ENCODE measurements at regions not wholly inside any gene's neighbourhood (a gene's known extent, or its start where the extent isn't known, plus 50 kb on each side); places are given as distances from the start of the nearest gene placed in this dataset.

DNA sequence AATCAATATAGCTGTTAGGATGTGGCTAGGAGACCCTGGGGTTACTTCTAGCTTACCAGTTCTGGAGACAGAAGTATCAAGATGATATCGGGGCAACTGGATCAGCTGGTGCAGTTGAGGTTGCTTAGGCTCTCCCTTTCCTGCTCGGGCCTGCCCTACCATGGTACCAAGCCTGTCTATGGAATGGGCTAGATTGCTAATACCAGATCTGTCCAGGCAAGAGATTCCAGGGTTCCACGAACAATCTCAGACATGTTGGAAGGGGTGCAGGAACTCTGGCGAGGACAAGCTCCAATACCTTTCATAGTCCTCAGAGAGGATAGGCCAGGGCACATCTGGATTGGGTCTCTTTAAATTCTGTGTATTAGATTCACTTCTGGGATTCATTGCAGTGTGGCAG lies 53.8 kb downstream of the ADM start:
- Mint-ChIP-seq H3K4me3 (no peak overlapping the region), H3K36me3 (peaks cover 5% of the 10 kb centered on the region), H3K4me1 (peaks cover 6% of the 10 kb centered on the region)

DNA sequence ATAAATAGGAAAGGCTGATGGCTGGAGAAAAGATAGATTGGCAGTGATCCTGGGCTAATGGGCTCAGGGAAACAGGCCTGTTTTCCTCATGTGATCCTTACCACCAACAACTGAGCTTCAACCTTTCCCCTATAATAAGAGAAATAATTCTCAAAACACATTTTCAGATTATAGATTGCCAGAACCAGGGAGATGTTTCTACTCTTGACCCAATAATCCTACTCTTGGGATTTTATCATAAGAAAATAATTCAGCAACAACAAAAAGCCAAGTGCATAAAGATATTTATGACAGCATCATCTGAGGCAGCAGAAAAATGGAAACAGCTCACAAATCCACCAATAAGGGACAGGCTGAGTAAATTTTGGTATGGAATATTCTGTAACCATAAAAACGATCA lies 54.3 kb downstream of the ADM start:
- no peak for ATAC-seq
- Mint-ChIP-seq H3K9me3 (peaks cover 7% of the 10 kb centered on the region), H3K27me3 (peaks cover 47% of the 10 kb centered on the region), H3K4me1 (peaks cover 6% of the 10 kb centered on the region), H3K36me3 (peaks cover 5% of the 10 kb centered on the region), H3K4me3 (no peak overlapping the region), H3K27ac (no peak overlapping the region)

More for the DNA sequence above, 53.8 kb downstream of the ADM start:
- ATAC-seq = no peak
- Mint-ChIP-seq H3K27ac (no peak overlapping the region), H3K27me3 (peaks cover 48% of the 10 kb centered on the region), H3K9me3 (peaks cover 7% of the 10 kb centered on the region)

DNA sequence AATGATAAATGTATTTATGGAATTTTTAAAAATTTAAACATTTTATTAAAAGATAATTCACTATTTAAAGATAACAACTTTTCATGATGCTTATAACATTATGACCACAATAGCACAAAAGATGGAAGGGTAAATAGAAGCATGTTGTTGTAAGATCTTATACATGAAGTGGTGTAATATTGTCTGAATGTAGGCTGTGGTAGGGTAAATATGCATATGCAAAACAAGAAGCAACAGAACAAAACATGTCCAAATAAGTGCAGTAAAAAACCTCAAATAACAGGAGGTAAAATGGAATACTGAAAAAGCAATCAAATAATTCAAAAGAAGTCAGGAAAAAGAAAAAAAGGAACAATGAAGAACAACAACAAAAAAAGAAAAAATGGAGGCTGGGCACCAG lies 56.0 kb downstream of the ADM start:
- no peak overlapping the region for H3K27ac Mint-ChIP-seq
- H3K4me3 Mint-ChIP-seq = no peak overlapping the region
- peaks cover 7% of the 10 kb centered on the region for H3K9me3 Mint-ChIP-seq
- peaks cover 5% of the 10 kb centered on the region for H3K36me3 Mint-ChIP-seq
- no peak for ATAC-seq
- H3K4me1 Mint-ChIP-seq = peaks cover 6% of the 10 kb centered on the region
- H3K27me3 Mint-ChIP-seq = peaks cover 39% of the 10 kb centered on the region

- no peak for ATAC-seq
- Mint-ChIP-seq H3K27ac (no peak overlapping the region), H3K9me3 (peaks cover 10% of the 10 kb centered on the region), H3K4me1 (peaks cover 14% of the 10 kb centered on the region), H3K36me3 (peaks cover 5% of the 10 kb centered on the region), H3K27me3 (peaks cover 17% of the 10 kb centered on the region), H3K4me3 (no peak overlapping the region)
Measured at GRCh38 chr11:10365045-10365444, 60.2 kb downstream of the ADM start.

- H3K36me3 Mint-ChIP-seq = no peaks in the 10 kb centered on the region
- peaks cover 14% of the 10 kb centered on the region for H3K4me1 Mint-ChIP-seq
- peaks cover 5% of the 10 kb centered on the region for H3K9me3 Mint-ChIP-seq
- ATAC-seq = peak; percentile 85
- peak overlapping the region; percentile 53 for H3K4me3 Mint-ChIP-seq
- H3K27ac Mint-ChIP-seq = peak overlapping the region; percentile 15
- H3K27me3 Mint-ChIP-seq = peaks cover 14% of the 10 kb centered on the region
Measured at GRCh38 chr11:10366568-10367331, 61.9 kb downstream of the ADM start.

- Mint-ChIP-seq H3K27me3 (peaks cover 14% of the 10 kb centered on the region), H3K9me3 (peaks cover 5% of the 10 kb centered on the region), H3K27ac (no peak overlapping the region), H3K4me3 (no peak overlapping the region), H3K4me1 (no peaks in the 10 kb centered on the region), H3K36me3 (no peaks in the 10 kb centered on the region)
- no peak for ATAC-seq
Measured at GRCh38 chr11:10371926-10372641, 67.2 kb downstream of the ADM start.

DNA sequence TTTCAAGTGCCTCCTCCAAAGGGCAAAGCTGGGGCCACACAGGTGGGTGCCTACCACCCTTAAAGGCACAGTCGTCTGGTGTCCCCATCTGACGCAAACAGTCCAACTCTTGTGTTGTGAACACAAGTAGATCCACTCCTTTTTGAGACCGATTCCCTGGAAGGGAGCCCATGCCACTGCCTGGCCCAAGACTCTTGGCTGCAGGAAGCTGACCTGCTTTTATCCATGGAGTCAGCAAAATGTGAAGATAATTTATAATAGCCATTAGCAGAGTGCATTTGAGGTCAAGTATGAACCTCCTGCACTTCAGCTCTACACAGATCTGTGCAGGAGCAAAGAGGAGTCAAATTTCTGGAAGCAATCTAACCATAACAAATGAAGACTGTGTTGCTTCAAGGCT lies 68.5 kb downstream of the ADM start:
- H3K9me3 Mint-ChIP-seq = no peaks in the 10 kb centered on the region
- H3K4me1 Mint-ChIP-seq = no peaks in the 10 kb centered on the region
- H3K4me3 Mint-ChIP-seq = no peak overlapping the region
- ATAC-seq = no peak
- H3K27me3 Mint-ChIP-seq = peaks cover 14% of the 10 kb centered on the region
- H3K36me3 Mint-ChIP-seq = no peaks in the 10 kb centered on the region
- no peak overlapping the region for H3K27ac Mint-ChIP-seq

DNA sequence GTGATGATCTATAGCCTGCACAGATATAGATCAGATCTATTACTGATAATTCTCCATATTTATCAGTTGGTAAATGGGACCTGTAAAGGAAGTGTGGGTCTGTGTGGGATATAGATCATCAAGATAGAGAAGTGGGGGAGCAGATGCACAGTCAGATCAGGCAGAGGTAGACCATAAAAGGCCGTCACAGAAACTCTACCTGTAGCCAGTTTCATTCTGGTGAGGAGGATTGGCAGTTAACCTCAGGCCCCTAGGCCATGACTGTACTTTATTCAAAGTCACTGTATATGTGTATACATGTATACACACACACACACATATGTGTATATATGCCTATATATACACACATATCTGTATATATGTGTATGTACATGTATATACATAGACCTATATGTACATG lies 69.1 kb downstream of the ADM start:
- H3K9me3 Mint-ChIP-seq = no peaks in the 10 kb centered on the region
- no peak overlapping the region for H3K4me3 Mint-ChIP-seq
- no peak for ATAC-seq
- peaks cover 14% of the 10 kb centered on the region for H3K27me3 Mint-ChIP-seq
- H3K4me1 Mint-ChIP-seq = no peaks in the 10 kb centered on the region
- no peak overlapping the region for H3K27ac Mint-ChIP-seq
- no peaks in the 10 kb centered on the region for H3K36me3 Mint-ChIP-seq

DNA sequence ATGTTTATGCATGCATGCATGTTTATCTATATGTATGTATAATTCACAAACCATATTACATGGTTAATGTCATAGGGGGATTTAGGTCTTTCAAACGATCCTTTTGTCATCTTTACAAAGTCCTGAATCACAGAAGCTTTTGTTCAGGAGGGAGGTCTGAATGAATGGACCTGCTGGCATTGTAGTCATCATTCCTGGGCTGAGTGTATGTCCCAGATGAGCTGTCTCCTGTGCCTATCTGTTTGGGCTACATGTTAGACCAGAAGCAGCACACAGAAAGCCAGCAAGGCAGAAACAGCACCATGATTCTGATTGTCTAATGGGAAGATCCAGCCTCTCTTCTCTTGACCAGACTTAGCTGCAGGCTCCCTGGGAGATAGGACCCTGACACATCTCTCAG lies 69.5 kb downstream of the ADM start:
- Mint-ChIP-seq H3K4me1 (no peaks in the 10 kb centered on the region), H3K36me3 (no peaks in the 10 kb centered on the region), H3K9me3 (no peaks in the 10 kb centered on the region), H3K27me3 (peaks cover 14% of the 10 kb centered on the region), H3K27ac (no peak overlapping the region), H3K4me3 (no peak overlapping the region)
- ATAC-seq = no peak

- Mint-ChIP-seq H3K4me3 (no peak overlapping the region), H3K27ac (no peak overlapping the region), H3K36me3 (no peaks in the 10 kb centered on the region), H3K4me1 (no peaks in the 10 kb centered on the region), H3K9me3 (no peaks in the 10 kb centered on the region), H3K27me3 (peaks cover 11% of the 10 kb centered on the region)
- ATAC-seq = no peak
Measured at GRCh38 chr11:10375280-10375971, 70.6 kb downstream of the ADM start.

DNA sequence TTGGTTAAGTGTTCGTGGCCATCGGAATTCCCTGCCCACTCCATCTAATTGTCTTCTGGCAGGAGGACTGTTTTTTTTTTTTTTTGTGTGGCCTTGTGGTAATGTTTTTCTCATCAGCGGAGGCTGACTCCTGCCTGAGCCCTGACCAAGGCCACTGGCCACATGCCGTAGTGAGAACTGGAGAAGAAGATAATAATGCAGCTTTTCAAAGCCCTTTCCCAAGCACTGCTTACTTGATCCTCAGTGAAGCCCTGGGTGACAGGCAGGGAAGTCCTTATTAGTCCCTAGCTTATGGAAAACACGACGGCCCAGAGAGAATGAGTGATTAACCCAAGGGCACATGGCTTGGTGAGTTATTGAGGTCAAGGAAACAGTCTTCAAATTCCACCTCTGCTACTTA lies 71.2 kb downstream of the ADM start:
- no peak for ATAC-seq
- Mint-ChIP-seq H3K9me3 (no peaks in the 10 kb centered on the region), H3K4me3 (no peak overlapping the region), H3K27me3 (peaks cover 12% of the 10 kb centered on the region), H3K4me1 (no peaks in the 10 kb centered on the region), H3K27ac (no peak overlapping the region), H3K36me3 (no peaks in the 10 kb centered on the region)

GRCh38 chr11:10377183-10377582 lies 72.3 kb downstream of the ADM start:
- no peak for ATAC-seq
- Mint-ChIP-seq H3K4me3 (no peak overlapping the region), H3K4me1 (no peaks in the 10 kb centered on the region), H3K36me3 (no peaks in the 10 kb centered on the region), H3K9me3 (no peaks in the 10 kb centered on the region), H3K27ac (no peak overlapping the region), H3K27me3 (peaks cover 22% of the 10 kb centered on the region)

DNA sequence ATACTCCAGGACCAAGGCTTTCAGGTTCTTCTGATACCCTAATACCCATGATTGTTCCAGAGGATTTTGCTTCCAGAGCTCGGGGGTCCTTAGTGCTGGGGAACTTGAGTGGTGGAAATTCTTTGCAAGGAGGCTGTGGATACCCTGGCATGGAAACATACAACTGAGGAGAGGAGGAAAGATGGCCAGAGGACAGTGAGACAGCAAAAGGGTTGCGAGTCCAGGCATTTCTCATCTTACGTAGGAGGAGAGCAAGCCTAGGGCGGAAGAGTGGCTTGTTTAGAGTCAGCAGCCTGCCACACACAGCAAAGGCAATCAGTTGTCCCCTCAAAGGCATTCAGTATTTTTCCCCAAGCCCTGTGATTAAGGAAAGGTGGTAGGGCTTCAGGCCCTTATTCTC lies 73.5 kb downstream of the ADM start:
- Mint-ChIP-seq H3K9me3 (peaks cover 4% of the 10 kb centered on the region), H3K27ac (no peak overlapping the region)

DNA sequence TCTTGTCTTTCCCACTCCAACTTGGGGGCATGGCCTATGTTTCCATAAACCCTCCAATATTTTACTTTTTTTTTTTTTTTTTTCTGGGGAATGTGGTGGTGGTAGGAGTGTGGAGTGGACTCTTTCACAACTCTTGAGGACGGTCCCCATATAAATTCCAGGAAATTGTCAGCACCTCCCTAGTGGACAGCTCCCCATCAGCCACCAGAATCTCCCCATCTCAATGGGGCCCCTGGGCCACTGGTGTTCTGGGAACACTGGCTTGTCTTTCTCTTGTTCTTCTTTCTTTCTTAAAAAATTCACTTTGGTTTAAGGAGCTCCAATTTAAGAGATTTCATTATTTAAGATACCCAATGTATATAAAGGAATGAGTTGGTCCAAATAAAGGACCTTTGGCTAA lies 74.1 kb downstream of the ADM start:
- Mint-ChIP-seq H3K4me1 (no peaks in the 10 kb centered on the region), H3K27me3 (peaks cover 32% of the 10 kb centered on the region), H3K27ac (no peak overlapping the region), H3K9me3 (peaks cover 4% of the 10 kb centered on the region), H3K36me3 (no peaks in the 10 kb centered on the region), H3K4me3 (no peak overlapping the region)
- ATAC-seq = no peak

More for the DNA sequence above, 73.5 kb downstream of the ADM start:
- Mint-ChIP-seq H3K27me3 (peaks cover 32% of the 10 kb centered on the region), H3K36me3 (no peaks in the 10 kb centered on the region), H3K4me1 (no peaks in the 10 kb centered on the region), H3K4me3 (no peak overlapping the region)
- ATAC-seq = no peak

DNA sequence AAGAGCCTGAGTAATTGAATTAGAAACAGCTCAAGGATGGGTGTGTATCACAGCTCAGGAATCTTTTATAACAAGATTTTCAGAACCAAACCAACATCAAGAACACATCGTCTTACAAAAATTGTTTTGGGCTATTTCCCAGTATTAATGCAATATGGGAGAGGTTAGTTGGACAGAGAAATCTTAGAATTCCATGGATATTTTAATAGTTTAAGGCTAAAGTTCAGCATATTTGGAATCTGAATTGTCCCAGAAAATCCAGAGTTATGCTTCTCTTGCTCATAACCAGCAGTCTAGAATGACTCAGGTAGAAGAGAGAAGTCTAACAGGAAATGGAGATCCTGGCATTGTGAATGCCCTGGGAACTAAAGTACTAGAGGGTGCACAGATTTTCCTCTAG lies 74.6 kb downstream of the ADM start:
- Mint-ChIP-seq H3K9me3 (peaks cover 4% of the 10 kb centered on the region), H3K36me3 (no peaks in the 10 kb centered on the region)

More for the DNA sequence above, 74.6 kb downstream of the ADM start:
- no peak overlapping the region for H3K27ac Mint-ChIP-seq
- no peak overlapping the region for H3K4me3 Mint-ChIP-seq
- H3K27me3 Mint-ChIP-seq = peaks cover 32% of the 10 kb centered on the region
- no peaks in the 10 kb centered on the region for H3K4me1 Mint-ChIP-seq
- ATAC-seq = no peak
